ENCODE measurements at regions not wholly inside any gene's neighbourhood (a gene's known extent, or its start where the extent isn't known, plus 50 kb on each side); places are given as distances from the start of the nearest gene placed in this dataset.

- WGBS (ENCODE audit: low lambda C conversion rate), result 0% methylated on average over 1 of the region's 1 CpG
- ATAC-seq, result no peak
- Histone ChIP-seq H2AFZ (ENCODE audit: low read length) (no peak overlapping the region), H3K27me3 (ENCODE audit: control insufficient read depth in 1 of 2, insufficient read depth in 2 of 2, low read length in 2 of 2) (no peaks in the 10 kb centered on the region; a peak in 1 of 5 replicates), H3K36me3 (replicated peaks in 1 of 2; ENCODE audit: control insufficient read depth in 1 of 2, insufficient read depth in 2 of 2, low read length in 2 of 2) (no peaks in the 10 kb centered on the region), H3K4me2 (ENCODE audit: low read depth, low read length) (no peak overlapping the region), H3K27ac (ENCODE audit: extremely low read length, insufficient read depth, low read length) (no peak overlapping the region), H3K9me3 (ENCODE audit: low read length) (no peaks in the 10 kb centered on the region), H3K79me2 (ENCODE audit: insufficient read depth, low read length) (no peaks in the 10 kb centered on the region), H3K4me3 (replicated peaks in 1 of 3; ENCODE audit: insufficient read depth in 1 of 3, low read depth in 2 of 3, low read length in 3 of 3) (no peak overlapping the region), H3K9ac (ENCODE audit: insufficient read depth, low read depth, low read length) (no peak overlapping the region), H4K20me1 (ENCODE audit: insufficient read depth, low read length) (no peaks in the 10 kb centered on the region), H3K4me1 (ENCODE audit: insufficient read depth, low read length) (no peaks in the 10 kb centered on the region)
- intact Hi-C loops (cut with micrococcal nuclease; ENCODE audit: unreplicated experiment) (no loop called here), in situ Hi-C loops (cut with HindIII; ENCODE audit: extremely low pct_ligation_motif_present, low pct_unique_long_range_greater_than_20kb) (no loop called here)
- no peak for FAIRE-seq
- DNase-seq (ENCODE audit: low spot score), result no peak
- TF ChIP-seq SETDB1 (CRISPR knock-in tag; IDR thresholded peaks at IDR 0.05; ENCODE audit: borderline replicate concordance), result no peak
- TF ChIP-seq ZNF577 (CRISPR knock-in tag; IDR thresholded peaks at IDR 0.05; ENCODE audit: borderline replicate concordance, low read depth), result no peak
- TF ChIP-seq NFYB (CRISPR knock-in tag; IDR thresholded peaks at IDR 0.05), result no peak
- TF ChIP-seq MXD4 (CRISPR knock-in tag; IDR thresholded peaks at IDR 0.05), result no peak
- POLR2A ChIA-PET, result no interaction called here
- CTCF ChIA-PET (ENCODE audit: low intra/inter-chr PET ratio, low total read pairs), result no interaction called here
- BruUV-seq (replicated peaks), result no TSS peak
Observed at GRCh38 chr16:66064801-66065530, 301.5 kb upstream of the CDH5 start.

GRCh38 chr16:66058832-66059231 lies 307.7 kb upstream of the CDH5 start:
- H2AFZ ChIP-seq (ENCODE audit: low read length), result no peak overlapping the region
- WGBS (ENCODE audit: low lambda C conversion rate), result 0% methylated on average over 1 of the region's 1 CpG
- no peaks in the 10 kb centered on the region for H3K9me3 ChIP-seq (ENCODE audit: low read length)
- intact Hi-C loops (cut with micrococcal nuclease; ENCODE audit: unreplicated experiment), result no loop called here
- H3K36me3 ChIP-seq (replicated peaks in 1 of 2; ENCODE audit: control insufficient read depth in 1 of 2, insufficient read depth in 2 of 2, low read length in 2 of 2), result no peaks in the 10 kb centered on the region
- FAIRE-seq (no peak), ATAC-seq (no peak), DNase-seq (ENCODE audit: low spot score) (no peak)
- BruUV-seq (replicated peaks), result no TSS peak
- no peak overlapping the region for H3K27ac ChIP-seq (ENCODE audit: extremely low read length, insufficient read depth, low read length)
- POLR2A ChIA-PET, result no interaction called here
- in situ Hi-C loops (cut with HindIII; ENCODE audit: extremely low pct_ligation_motif_present, low pct_unique_long_range_greater_than_20kb), result no loop called here
- no peaks in the 10 kb centered on the region for H3K79me2 ChIP-seq (ENCODE audit: insufficient read depth, low read length)
- H3K27me3 ChIP-seq (ENCODE audit: control insufficient read depth in 1 of 2, insufficient read depth in 2 of 2, low read length in 2 of 2), result peaks cover 0 to 24% of the 10 kb centered on the region in 2 experiments; a peak in 2 of 5 replicates
- no peak overlapping the region for H3K4me3 ChIP-seq (replicated peaks in 1 of 3; ENCODE audit: insufficient read depth in 1 of 3, low read depth in 2 of 3, low read length in 3 of 3)
- no peak overlapping the region for H3K9ac ChIP-seq (ENCODE audit: insufficient read depth, low read depth, low read length)
- CTCF ChIA-PET (ENCODE audit: low intra/inter-chr PET ratio, low total read pairs), result no interaction called here
- H3K4me1 ChIP-seq (ENCODE audit: insufficient read depth, low read length), result no peaks in the 10 kb centered on the region
- no peak overlapping the region for H3K4me2 ChIP-seq (ENCODE audit: low read depth, low read length)
- no peaks in the 10 kb centered on the region for H4K20me1 ChIP-seq (ENCODE audit: insufficient read depth, low read length)
- TF ChIP-seq ZNF335 (CRISPR knock-in tag; IDR thresholded peaks at IDR 0.05), result no peak
- TF ChIP-seq, protein P1, sequence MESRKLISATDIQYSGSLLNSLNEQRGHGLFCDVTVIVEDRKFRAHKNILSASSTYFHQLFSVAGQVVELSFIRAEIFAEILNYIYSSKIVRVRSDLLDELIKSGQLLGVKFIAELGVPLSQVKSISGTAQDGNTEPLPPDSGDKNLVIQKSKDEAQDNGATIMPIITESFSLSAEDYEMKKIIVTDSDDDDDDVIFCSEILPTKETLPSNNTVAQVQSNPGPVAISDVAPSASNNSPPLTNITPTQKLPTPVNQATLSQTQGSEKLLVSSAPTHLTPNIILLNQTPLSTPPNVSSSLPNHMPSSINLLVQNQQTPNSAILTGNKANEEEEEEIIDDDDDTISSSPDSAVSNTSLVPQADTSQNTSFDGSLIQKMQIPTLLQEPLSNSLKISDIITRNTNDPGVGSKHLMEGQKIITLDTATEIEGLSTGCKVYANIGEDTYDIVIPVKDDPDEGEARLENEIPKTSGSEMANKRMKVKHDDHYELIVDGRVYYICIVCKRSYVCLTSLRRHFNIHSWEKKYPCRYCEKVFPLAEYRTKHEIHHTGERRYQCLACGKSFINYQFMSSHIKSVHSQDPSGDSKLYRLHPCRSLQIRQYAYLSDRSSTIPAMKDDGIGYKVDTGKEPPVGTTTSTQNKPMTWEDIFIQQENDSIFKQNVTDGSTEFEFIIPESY (CRISPR knock-in tag; IDR thresholded peaks at IDR 0.05), result no peak
- TF ChIP-seq HINFP (CRISPR knock-in tag; IDR thresholded peaks at IDR 0.05; ENCODE audit: low read depth), result no peak
- no peak for TF ChIP-seq PHF21A (CRISPR knock-in tag; IDR thresholded peaks at IDR 0.05)
- no peak for TF ChIP-seq AKAP8 (CRISPR knock-in tag; IDR thresholded peaks at IDR 0.05)
- TF ChIP-seq, protein P2, sequence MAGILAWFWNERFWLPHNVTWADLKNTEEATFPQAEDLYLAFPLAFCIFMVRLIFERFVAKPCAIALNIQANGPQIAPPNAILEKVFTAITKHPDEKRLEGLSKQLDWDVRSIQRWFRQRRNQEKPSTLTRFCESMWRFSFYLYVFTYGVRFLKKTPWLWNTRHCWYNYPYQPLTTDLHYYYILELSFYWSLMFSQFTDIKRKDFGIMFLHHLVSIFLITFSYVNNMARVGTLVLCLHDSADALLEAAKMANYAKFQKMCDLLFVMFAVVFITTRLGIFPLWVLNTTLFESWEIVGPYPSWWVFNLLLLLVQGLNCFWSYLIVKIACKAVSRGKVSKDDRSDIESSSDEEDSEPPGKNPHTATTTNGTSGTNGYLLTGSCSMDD (CRISPR knock-in tag; IDR thresholded peaks at IDR 0.05), result no peak
- no peak for TF ChIP-seq MEIS2 (CRISPR knock-in tag; IDR thresholded peaks at IDR 0.05)
- no peak for TF ChIP-seq TRIM24 (CRISPR knock-in tag; IDR thresholded peaks at IDR 0.05)
- TF ChIP-seq ZNF788 (CRISPR knock-in tag; IDR thresholded peaks at IDR 0.05; ENCODE audit: borderline replicate concordance), result no peak
- no peak for TF ChIP-seq ZNF382 (CRISPR knock-in tag; IDR thresholded peaks at IDR 0.05; ENCODE audit: borderline replicate concordance)
- TF ChIP-seq ZNF577 (CRISPR knock-in tag; IDR thresholded peaks at IDR 0.05; ENCODE audit: borderline replicate concordance, low read depth), result no peak
- TF ChIP-seq RBM39 (IDR thresholded peaks at IDR 0.05; ENCODE audit: low read depth, low read length, poor library complexity, severe bottlenecking), result no peak
